NCI-H526 treated with DMSO at 0.1 percent for 48 hours (cell line): ENCODE measurements at regions not wholly inside any gene's neighbourhood (a gene's known extent, or its start where the extent isn't known, plus 50 kb on each side); places are given as distances from the start of the nearest gene placed in this dataset.

ENCODE experiments used
- DNase-seq: peaks from one replicate; lab custom pipeline; 2025; lab: John Stamatoyannopoulos, UW

- no peak for DNase-seq
These were observed 351.1 kb downstream of the GRXCR1 start for GRCh38 chr4:43243433-43244116.

- DNase-seq, result no peak
These were observed 352.3 kb downstream of the GRXCR1 start for GRCh38 chr4:43244688-43245382.

- DNase-seq, result no peak
These were observed 359.3 kb downstream of the GRXCR1 start for GRCh38 chr4:43251841-43252240.

GRCh38 chr4:43253541-43253940, 361.0 kb downstream of the GRXCR1 start:
- no peak for DNase-seq

- no peak for DNase-seq
These were observed 372.2 kb downstream of the GRXCR1 start for GRCh38 chr4:43264730-43265129.

- DNase-seq, result no peak
These were observed 379.4 kb downstream of the GRXCR1 start for GRCh38 chr4:43271946-43272345.

- no peak for DNase-seq
These were observed 381.9 kb downstream of the GRXCR1 start for GRCh38 chr4:43274376-43274775.

GRCh38 chr4:43275779-43276178, 383.3 kb downstream of the GRXCR1 start:
- DNase-seq, result no peak

- DNase-seq, result no peak
These were observed 383.8 kb downstream of the GRXCR1 start for GRCh38 chr4:43276321-43276720.

GRCh38 chr4:43277003-43277402, 384.5 kb downstream of the GRXCR1 start:
- DNase-seq, result no peak

GRCh38 chr4:43282534-43282933, 390.0 kb downstream of the GRXCR1 start:
- no peak for DNase-seq

GRCh38 chr4:43286137-43286536, 393.6 kb downstream of the GRXCR1 start:
- no peak for DNase-seq

- DNase-seq, result no peak
These were observed 404.5 kb downstream of the GRXCR1 start for GRCh38 chr4:43296946-43297528.

GRCh38 chr4:43316813-43317212, 424.3 kb downstream of the GRXCR1 start:
- DNase-seq, result no peak

GRCh38 chr4:43325220-43325967, 432.9 kb downstream of the GRXCR1 start:
- DNase-seq, result no peak

- no peak for DNase-seq
These were observed 437.8 kb downstream of the GRXCR1 start for GRCh38 chr4:43330288-43330687.

- no peak for DNase-seq
These were observed 438.9 kb downstream of the GRXCR1 start for GRCh38 chr4:43331226-43332051.

- DNase-seq, result no peak
These were observed 439.5 kb downstream of the GRXCR1 start for GRCh38 chr4:43332052-43332425.

- DNase-seq, result no peak
These were observed 445.2 kb downstream of the GRXCR1 start for GRCh38 chr4:43337707-43338106.

GRCh38 chr4:43339435-43339834, 446.9 kb downstream of the GRXCR1 start:
- DNase-seq, result no peak

GRCh38 chr4:43341741-43342140, 449.2 kb downstream of the GRXCR1 start:
- DNase-seq, result no peak

- DNase-seq, result no peak
These were observed 450.8 kb downstream of the GRXCR1 start for GRCh38 chr4:43343298-43343697.
